ENCODE measurements at regions not wholly inside any gene's neighbourhood (a gene's known extent, or its start where the extent isn't known, plus 50 kb on each side); places are given as distances from the start of the nearest gene placed in this dataset.

GRCh38 chr3:117625174-117625573 lies 915.6 kb downstream of the TUSC7 start:
- H3K27me3 ChIP-seq (replicated peaks in 1 of 4; ENCODE audit: control insufficient read depth in 3 of 4, extremely low read depth in 1 of 4, insufficient read depth in 3 of 4, low read length in 3 of 4): no peaks in the 10 kb centered on the region
- DNase-seq (ENCODE audit: low read depth in 1 of 2, low spot score in 2 of 2) (no peak), FAIRE-seq (no peak)
- H3K23me2 ChIP-seq (ENCODE audit: low read depth, low read length): no peaks in the 10 kb centered on the region
- no peak overlapping the region for H2AFZ ChIP-seq (ENCODE audit: low read length)
- no peaks in the 10 kb centered on the region for H3K79me1 ChIP-seq (ENCODE audit: low read depth, low read length)
- H3K4me3 ChIP-seq (ENCODE audit: extremely low read depth in 1 of 4, insufficient read depth in 2 of 4, low read depth in 3 of 4, low read length in 4 of 4): no peak overlapping the region
- no peak for TF ChIP-seq BCL11A (IDR thresholded peaks at IDR 0.05; ENCODE audit: low read depth in 2 of 2, low read length in 2 of 2)
- TF ChIP-seq SAP30 (IDR thresholded peaks at IDR 0.05; ENCODE audit: insufficient read depth, insufficient replicate concordance, low read length): no peak
- no peak for TF ChIP-seq E2F6 (IDR thresholded peaks at IDR 0.05)
- no peak for TF ChIP-seq NANOG (IDR thresholded peaks at IDR 0.05; ENCODE audit: insufficient read depth, low read depth, low read length, poor library complexity, severe bottlenecking)
- TF ChIP-seq TAF7 (optimal IDR thresholded peaks at IDR 0.05; ENCODE audit: borderline replicate concordance, low read depth, low read length): no peak
- TF ChIP-seq CBX8 (IDR thresholded peaks at IDR 0.05; ENCODE audit: borderline replicate concordance, low read depth, low read length): no peak
- TF ChIP-seq HDAC2 (IDR thresholded peaks at IDR 0.05; ENCODE audit: borderline replicate concordance in 1 of 2, low read depth in 2 of 2, low read length in 2 of 2): no peak
- TF ChIP-seq CHD1 (IDR thresholded peaks at IDR 0.05; ENCODE audit: low read depth, low read length): no peak
- no peak for TF ChIP-seq YY1 (IDR thresholded peaks at IDR 0.05; ENCODE audit: low read depth, low read length)
- CTCF ChIA-PET (ENCODE audit: partially characterized antibody): interaction anchor here (1.3 kb wide), 1 partner anchor 9 kb away, joined by 5 read pairs; no protein-coding TSS in a partner anchor
- no peak overlapping the region for H3K4me2 ChIP-seq (ENCODE audit: insufficient read depth in 1 of 2, low read depth in 2 of 2, low read length in 2 of 2)
- no peak overlapping the region for H3K27ac ChIP-seq (ENCODE audit: low read depth, low read length)
- H2BK12ac ChIP-seq (ENCODE audit: low read depth, low read length): no peak overlapping the region
- no peak overlapping the region for H3K56ac ChIP-seq (replicated peaks; ENCODE audit: insufficient read length, low read depth, low read length)
- no peak overlapping the region for H3K4ac ChIP-seq (replicated peaks; ENCODE audit: insufficient read length, low read depth, low read length)
- H3K79me2 ChIP-seq (ENCODE audit: control insufficient read depth in 1 of 2, insufficient read depth in 2 of 2, low read length in 2 of 2): no peaks in the 10 kb centered on the region
- POLR2A ChIA-PET (ENCODE audit: partially characterized antibody): no interaction called here
- no peak overlapping the region for H4K8ac ChIP-seq (ENCODE audit: extremely low read depth, insufficient read depth, low read length)
- H3K4me1 ChIP-seq (replicated peaks in 1 of 4; ENCODE audit: control insufficient read depth in 3 of 4, insufficient read depth in 4 of 4, low read length in 3 of 4): peaks cover 0 to 3% (median 0%) of the 10 kb centered on the region in 4 experiments; a peak in 1 of 7 replicates
- no peak overlapping the region for H2AK5ac ChIP-seq (ENCODE audit: low read depth, low read length)
- H4K5ac ChIP-seq (ENCODE audit: insufficient read length, low read depth, low read length): no peak overlapping the region
- no peak overlapping the region for H3K23ac ChIP-seq (ENCODE audit: insufficient read length)
- H2BK5ac ChIP-seq (ENCODE audit: low read depth, low read length): no peak overlapping the region
- no peak overlapping the region for H3K9ac ChIP-seq (replicated peaks in 1 of 4; ENCODE audit: extremely low read depth in 1 of 4, low read depth in 3 of 4, low read length in 3 of 4)
- H4K91ac ChIP-seq (replicated peaks; ENCODE audit: insufficient read length, low read length): no peak overlapping the region
- H2BK120ac ChIP-seq (replicated peaks; ENCODE audit: low read depth, low read length): no peak overlapping the region
- H3K18ac ChIP-seq (ENCODE audit: extremely low read depth, low read length): no peak overlapping the region
- H3K14ac ChIP-seq (ENCODE audit: insufficient read length): no peak overlapping the region
- no peak overlapping the region for H2BK20ac ChIP-seq (ENCODE audit: low read length)
- no peaks in the 10 kb centered on the region for H3K9me3 ChIP-seq (ENCODE audit: insufficient read depth in 2 of 2, low read depth in 1 of 2, low read length in 1 of 2)
- no peaks in the 10 kb centered on the region for H4K20me1 ChIP-seq (replicated peaks in 1 of 2; ENCODE audit: control insufficient read depth in 1 of 2, insufficient read depth in 2 of 2, low read length in 2 of 2)
- no peaks in the 10 kb centered on the region for H3K36me3 ChIP-seq (ENCODE audit: control insufficient read depth in 2 of 4, insufficient read depth in 4 of 4, low read length in 3 of 4)
- no peak overlapping the region for H2BK15ac ChIP-seq (ENCODE audit: low read length)
